ENCODE measurements at regions not wholly inside any gene's neighbourhood (a gene's known extent, or its start where the extent isn't known, plus 50 kb on each side); places are given as distances from the start of the nearest gene placed in this dataset.

- Histone ChIP-seq H2AFZ (ENCODE audit: low read depth, low read length) (no peak overlapping the region), H4K20me1 (ENCODE audit: insufficient read depth) (no peaks in the 10 kb centered on the region), H3K9me2 (ENCODE audit: insufficient read depth, low read length) (no peaks in the 10 kb centered on the region), H3K27me3 (ENCODE audit: insufficient read depth, low read depth, low read length) (no peaks in the 10 kb centered on the region), H3K4me2 (ENCODE audit: low read length) (no peak overlapping the region), H3K9me3 (ENCODE audit: low read length) (no peaks in the 10 kb centered on the region), H3K27ac (ENCODE audit: low read length) (no peak overlapping the region), H3K4me3 (ENCODE audit: low read length) (no peak overlapping the region), H3K9ac (ENCODE audit: low read length) (no peak overlapping the region), H3F3A (ENCODE audit: insufficient read depth, low read length, poor library complexity, severe bottlenecking) (no peaks in the 10 kb centered on the region), H3K79me2 (replicated peaks; ENCODE audit: insufficient read depth, low read length) (no peaks in the 10 kb centered on the region), H3K36me3 (ENCODE audit: insufficient read depth, low read length) (no peaks in the 10 kb centered on the region)
- TF ChIP-seq EP300 (conservative IDR thresholded peaks at IDR 0.05; ENCODE audit: poor library complexity, severe bottlenecking): no peak
- TF ChIP-seq SMC3 (conservative IDR thresholded peaks at IDR 0.05; ENCODE audit: poor library complexity): no peak
- TF ChIP-seq REST (IDR thresholded peaks at IDR 0.05; ENCODE audit: borderline replicate concordance): no peak
- no peak for TF ChIP-seq CTCF (IDR thresholded peaks at IDR 0.05; ENCODE audit: poor library complexity, severe bottlenecking)
- no peak for TF ChIP-seq EZH2 (IDR thresholded peaks at IDR 0.05; ENCODE audit: borderline replicate concordance, insufficient read depth, low read length, poor library complexity, severe bottlenecking)
Observed at GRCh38 chr3:187590861-187591576, 79.2 kb downstream of the SST start.

- H2AFZ ChIP-seq (ENCODE audit: low read depth, low read length): no peak overlapping the region
- H3K9me3 ChIP-seq (ENCODE audit: low read length): no peaks in the 10 kb centered on the region
- H3K4me2 ChIP-seq (ENCODE audit: low read length): no peak overlapping the region
- H3K36me3 ChIP-seq (ENCODE audit: insufficient read depth, low read length): no peaks in the 10 kb centered on the region
- H3K27me3 ChIP-seq (ENCODE audit: insufficient read depth, low read depth, low read length): no peaks in the 10 kb centered on the region
- no peaks in the 10 kb centered on the region for H3K79me2 ChIP-seq (replicated peaks; ENCODE audit: insufficient read depth, low read length)
- no peaks in the 10 kb centered on the region for H3K9me2 ChIP-seq (ENCODE audit: insufficient read depth, low read length)
- no peak overlapping the region for H3K9ac ChIP-seq (ENCODE audit: low read length)
- no peak overlapping the region for H3K27ac ChIP-seq (ENCODE audit: low read length)
- no peaks in the 10 kb centered on the region for H4K20me1 ChIP-seq (ENCODE audit: insufficient read depth)
- TF ChIP-seq EP300 (conservative IDR thresholded peaks at IDR 0.05; ENCODE audit: poor library complexity, severe bottlenecking) (no peak), TAF1 (IDR thresholded peaks at IDR 0.05; ENCODE audit: low read depth) (no peak), EZH2 (IDR thresholded peaks at IDR 0.05; ENCODE audit: borderline replicate concordance, insufficient read depth, low read length, poor library complexity, severe bottlenecking) (no peak), CTCF (IDR thresholded peaks at IDR 0.05; ENCODE audit: poor library complexity, severe bottlenecking) (no peak), MXI1 (conservative IDR thresholded peaks at IDR 0.05; ENCODE audit: poor library complexity, severe bottlenecking) (no peak), RAD21 (conservative IDR thresholded peaks at IDR 0.05) (no peak), SMC3 (conservative IDR thresholded peaks at IDR 0.05; ENCODE audit: poor library complexity) (no peak), REST (IDR thresholded peaks at IDR 0.05; ENCODE audit: borderline replicate concordance) (no peak), POLR2AphosphoS5 (IDR thresholded peaks at IDR 0.05) (no peak)
- H3F3A ChIP-seq (ENCODE audit: insufficient read depth, low read length, poor library complexity, severe bottlenecking): no peaks in the 10 kb centered on the region
- no peak overlapping the region for H3K4me3 ChIP-seq (ENCODE audit: low read length)
Observed at GRCh38 chr3:187587076-187587475, 83.1 kb downstream of the SST start.
